GM12872 (cell line): ENCODE measurements at regions not wholly inside any gene's neighbourhood (a gene's known extent, or its start where the extent isn't known, plus 50 kb on each side); places are given as distances from the start of the nearest gene placed in this dataset.

Experiments
- CTCF ChIP-seq: IDR thresholded peaks from 3 replicates; pipeline ENCODE4 v1.5.1; 2011; ENCODE audit warnings: low read depth, mild to moderate bottlenecking, low read length, moderate library complexity; ENCODE audit not compliant: insufficient read depth

GRCh38 chr10:88045096-88045495 is 181.7 kb downstream of the PTEN start:
- TF ChIP-seq CTCF = no peak

- no peak for TF ChIP-seq CTCF
Measured at GRCh38 chr10:88045656-88046415, 182.4 kb downstream of the PTEN start.

- TF ChIP-seq CTCF = no peak
Measured at GRCh38 chr10:88047579-88047978, 184.2 kb downstream of the PTEN start.

GRCh38 chr10:88048312-88048711 is 184.9 kb downstream of the PTEN start:
- no peak for TF ChIP-seq CTCF

GRCh38 chr10:88049204-88049603 is 185.8 kb downstream of the PTEN start:
- no peak for TF ChIP-seq CTCF

DNA sequence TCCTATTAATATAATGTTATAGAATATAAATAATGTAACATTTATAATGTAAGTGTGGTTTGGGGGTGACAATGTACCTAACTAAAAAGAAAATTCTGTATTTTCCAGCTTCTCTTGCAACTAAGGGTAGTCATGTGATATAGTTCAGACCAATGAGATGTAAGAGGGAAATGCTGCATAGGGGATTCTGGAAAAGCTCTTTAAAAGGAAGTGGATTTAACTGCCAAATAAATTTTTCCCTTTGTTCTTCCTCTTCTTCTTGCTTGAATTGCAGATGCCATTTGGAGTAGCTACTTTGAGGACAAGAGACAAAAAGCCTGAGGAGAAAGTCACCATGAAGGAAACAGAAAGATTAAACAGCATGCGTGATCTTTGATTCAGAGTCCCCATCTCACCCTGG is 194.3 kb downstream of the PTEN start:
- no peak for TF ChIP-seq CTCF

GRCh38 chr10:88058750-88059149 is 195.3 kb downstream of the PTEN start:
- no peak for TF ChIP-seq CTCF

DNA sequence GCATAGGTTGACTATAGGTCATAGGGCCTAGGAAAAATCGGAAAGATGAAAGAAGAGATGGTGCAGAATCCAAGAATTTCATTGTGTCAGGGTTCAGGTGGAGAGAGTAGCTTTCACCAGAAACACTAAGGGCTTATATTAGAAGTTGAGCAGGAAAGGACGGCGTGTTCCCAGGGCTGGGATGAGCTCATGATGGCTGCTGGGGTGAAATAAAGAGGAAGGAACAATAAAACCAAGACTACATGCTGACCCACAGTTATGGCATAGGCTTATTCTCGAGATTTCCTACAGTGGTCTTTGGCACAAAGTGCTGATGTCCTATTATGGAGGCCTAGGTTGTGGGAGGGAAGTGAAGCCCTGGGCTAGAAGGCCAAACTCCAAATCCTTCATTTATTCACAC is 195.8 kb downstream of the PTEN start:
- TF ChIP-seq CTCF = no peak
